Loucy (cell line): ENCODE measurements at regions not wholly inside any gene's neighbourhood (a gene's known extent, or its start where the extent isn't known, plus 50 kb on each side); places are given as distances from the start of the nearest gene placed in this dataset.

Experiments used
- CTCF ChIP-seq: fragments of 200-600 bp; sonication (generic); conservative IDR thresholded peaks from 2 replicates; pipeline ENCODE4 v1.5.1; 2014; ENCODE audit warnings: mild to moderate bottlenecking, antibody characterized with exemption, low read length
- EZH2phosphoT487 ChIP-seq: fragments of 200-600 bp; IDR thresholded peaks from 2 replicates; pipeline ENCODE4 v1.6.1; 2018; ENCODE audit warnings: antibody characterized with exemption, mild to moderate bottlenecking, moderate library complexity, borderline replicate concordance

DNA sequence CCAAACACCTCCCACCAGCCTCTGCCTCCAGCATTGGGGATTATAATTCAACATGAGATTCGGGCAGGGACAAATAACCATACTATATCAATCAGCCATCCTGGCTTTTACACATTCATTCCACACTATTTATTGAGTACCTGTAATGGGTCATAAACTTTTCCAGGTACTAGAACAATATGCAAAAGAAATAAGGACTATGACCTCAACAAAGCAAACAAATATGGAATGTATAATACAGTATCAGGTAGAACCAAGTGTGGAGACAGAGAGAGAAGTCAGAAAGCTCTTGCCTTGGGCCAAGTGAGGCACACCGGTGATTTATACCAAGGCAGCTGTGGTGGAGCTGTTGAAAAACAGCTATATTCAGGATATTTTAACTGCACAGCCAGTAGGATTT is 116.3 kb downstream of the TSPAN8 start:
- no peak for TF ChIP-seq EZH2phosphoT487
- no peak for TF ChIP-seq CTCF
